Astrocyte (in vitro differentiated cells and primary cell): ENCODE measurements at regions not wholly inside any gene's neighbourhood (a gene's known extent, or its start where the extent isn't known, plus 50 kb on each side); places are given as distances from the start of the nearest gene placed in this dataset.

ENCODE experiments used
- EZH2 ChIP-seq: IDR thresholded peaks from 2 replicates; pipeline ENCODE4 v1.6.1; 2012; ENCODE audit warnings: mild to moderate bottlenecking, low read length, inconsistent platforms; ENCODE audit not compliant: insufficient read depth
- TF ChIP-seq, protein P1 (sequence below): IDR thresholded peaks from 2 replicates; pipeline ENCODE4 v1.5.1; 2011; ENCODE audit warnings: low read depth, mild to moderate bottlenecking, inconsistent platforms, low read length, moderate library complexity; ENCODE audit not compliant: insufficient read depth

DNA sequence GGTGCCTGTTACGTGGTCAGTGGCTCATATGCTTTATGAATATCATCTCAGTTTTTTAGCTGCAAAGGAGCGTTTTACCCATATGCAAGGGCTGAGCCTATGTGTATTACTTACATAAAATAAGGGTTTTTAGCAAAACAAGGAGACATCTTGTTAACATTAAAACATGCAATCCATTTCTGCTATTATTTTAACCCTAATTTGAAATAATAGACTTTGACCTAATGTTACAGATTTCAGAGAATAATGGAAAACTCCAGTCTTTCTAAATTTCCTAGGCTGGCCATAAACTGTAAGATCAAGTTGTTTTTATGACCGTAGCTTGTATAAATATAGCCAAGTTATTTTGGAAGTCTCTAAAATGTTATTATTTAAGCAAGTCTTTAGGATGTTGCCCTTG is 121.1 kb upstream of the SEMA6A start:
- TF ChIP-seq, protein P1, sequence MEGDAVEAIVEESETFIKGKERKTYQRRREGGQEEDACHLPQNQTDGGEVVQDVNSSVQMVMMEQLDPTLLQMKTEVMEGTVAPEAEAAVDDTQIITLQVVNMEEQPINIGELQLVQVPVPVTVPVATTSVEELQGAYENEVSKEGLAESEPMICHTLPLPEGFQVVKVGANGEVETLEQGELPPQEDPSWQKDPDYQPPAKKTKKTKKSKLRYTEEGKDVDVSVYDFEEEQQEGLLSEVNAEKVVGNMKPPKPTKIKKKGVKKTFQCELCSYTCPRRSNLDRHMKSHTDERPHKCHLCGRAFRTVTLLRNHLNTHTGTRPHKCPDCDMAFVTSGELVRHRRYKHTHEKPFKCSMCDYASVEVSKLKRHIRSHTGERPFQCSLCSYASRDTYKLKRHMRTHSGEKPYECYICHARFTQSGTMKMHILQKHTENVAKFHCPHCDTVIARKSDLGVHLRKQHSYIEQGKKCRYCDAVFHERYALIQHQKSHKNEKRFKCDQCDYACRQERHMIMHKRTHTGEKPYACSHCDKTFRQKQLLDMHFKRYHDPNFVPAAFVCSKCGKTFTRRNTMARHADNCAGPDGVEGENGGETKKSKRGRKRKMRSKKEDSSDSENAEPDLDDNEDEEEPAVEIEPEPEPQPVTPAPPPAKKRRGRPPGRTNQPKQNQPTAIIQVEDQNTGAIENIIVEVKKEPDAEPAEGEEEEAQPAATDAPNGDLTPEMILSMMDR, result no peak
- TF ChIP-seq EZH2, result no peak
